GM21737 (cell line): ENCODE measurements at regions not wholly inside any gene's neighbourhood (a gene's known extent, or its start where the extent isn't known, plus 50 kb on each side); places are given as distances from the start of the nearest gene placed in this dataset.
A peak's percentile ranks its signal among the peaks of the same experiment; 100 is the strongest.
"Not testable (repeated sequence)": the region's sequence is repeated elsewhere in the genome, so short reads cannot be mapped to it uniquely, and the experiment has no call there.

Experiments used
- ATAC-seq: cut with Tn5 transposase; IDR thresholded peaks from one replicate; pipeline ENCODE4 v1.9.1; 2021; ENCODE audit warnings: mild to moderate bottlenecking, moderate library complexity; ENCODE audit not compliant: unreplicated experiment

DNA sequence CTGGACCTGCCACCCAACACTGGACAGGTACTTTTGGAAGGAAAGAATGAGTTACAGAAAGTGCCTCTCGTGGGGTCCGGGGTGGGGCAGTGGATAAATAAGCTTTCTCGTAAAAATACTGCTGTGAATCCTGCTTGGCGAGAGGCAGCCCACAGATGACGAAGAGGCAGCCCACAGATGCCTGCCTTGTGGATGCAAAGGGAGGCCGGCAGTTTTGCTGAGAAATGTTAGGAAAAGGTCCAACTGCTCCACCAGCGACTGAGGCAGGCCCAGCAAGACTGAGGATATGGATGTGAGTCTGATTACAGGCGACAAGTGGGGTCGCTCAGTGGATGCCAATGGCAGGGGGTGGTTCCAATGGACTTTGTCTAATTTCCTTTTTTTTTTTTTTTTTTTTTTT is 79.1 kb upstream of the PPP1R26 start:
- ATAC-seq = no peak

DNA sequence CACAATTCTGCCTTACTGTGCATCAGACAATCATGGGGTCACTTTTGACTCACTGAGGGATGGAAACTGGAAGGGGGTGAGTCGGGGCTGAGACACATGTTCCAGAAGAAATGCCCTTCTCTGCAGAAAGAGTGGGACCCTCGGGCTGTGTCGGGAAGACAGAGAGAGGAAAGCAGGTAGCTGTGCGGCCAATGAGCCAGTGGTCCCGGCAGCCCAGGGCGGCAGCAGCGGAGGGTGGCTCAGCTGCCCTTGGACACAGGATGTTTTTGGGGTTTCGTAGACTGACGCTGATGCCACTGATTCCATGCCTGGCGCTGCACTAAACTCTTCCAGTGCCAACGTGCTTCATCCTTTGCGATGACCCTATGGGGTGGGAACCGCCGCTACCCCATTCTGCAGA is 78.4 kb upstream of the PPP1R26 start:
- ATAC-seq = no peak

DNA sequence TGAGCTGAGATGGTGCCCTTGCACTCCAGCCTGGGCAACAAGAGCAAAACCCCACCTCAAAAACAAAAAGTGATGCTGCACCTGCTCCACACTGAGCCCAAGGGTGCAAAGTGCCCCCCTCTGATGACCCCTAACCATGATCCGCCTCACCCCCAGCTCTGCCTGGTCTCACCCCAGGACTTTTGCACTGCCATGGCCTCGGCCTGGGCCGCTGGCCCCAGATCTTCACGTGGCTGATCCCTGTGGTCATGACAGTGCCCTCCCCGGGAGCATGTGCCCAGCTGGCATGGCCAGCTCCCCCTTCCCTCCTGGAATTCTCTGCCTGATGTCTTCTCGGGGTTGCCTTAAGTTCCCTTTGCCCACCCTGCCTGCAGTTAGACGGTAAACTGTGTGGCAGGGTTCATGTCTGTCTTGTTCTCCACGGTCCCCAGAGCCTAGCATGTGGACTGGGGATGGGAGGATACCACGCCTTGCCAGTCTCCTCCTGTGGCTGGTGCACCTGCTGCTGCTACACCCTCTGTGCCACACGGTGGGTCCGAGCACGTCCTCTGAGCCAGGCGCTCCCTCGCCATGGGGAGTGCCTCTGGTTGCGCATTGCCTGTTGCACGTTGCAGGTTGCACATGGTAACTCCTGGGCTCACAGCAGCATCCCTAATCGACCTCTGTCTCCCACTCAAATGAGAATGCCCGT is 77.4 kb upstream of the PPP1R26 start:
- no peak for ATAC-seq

DNA sequence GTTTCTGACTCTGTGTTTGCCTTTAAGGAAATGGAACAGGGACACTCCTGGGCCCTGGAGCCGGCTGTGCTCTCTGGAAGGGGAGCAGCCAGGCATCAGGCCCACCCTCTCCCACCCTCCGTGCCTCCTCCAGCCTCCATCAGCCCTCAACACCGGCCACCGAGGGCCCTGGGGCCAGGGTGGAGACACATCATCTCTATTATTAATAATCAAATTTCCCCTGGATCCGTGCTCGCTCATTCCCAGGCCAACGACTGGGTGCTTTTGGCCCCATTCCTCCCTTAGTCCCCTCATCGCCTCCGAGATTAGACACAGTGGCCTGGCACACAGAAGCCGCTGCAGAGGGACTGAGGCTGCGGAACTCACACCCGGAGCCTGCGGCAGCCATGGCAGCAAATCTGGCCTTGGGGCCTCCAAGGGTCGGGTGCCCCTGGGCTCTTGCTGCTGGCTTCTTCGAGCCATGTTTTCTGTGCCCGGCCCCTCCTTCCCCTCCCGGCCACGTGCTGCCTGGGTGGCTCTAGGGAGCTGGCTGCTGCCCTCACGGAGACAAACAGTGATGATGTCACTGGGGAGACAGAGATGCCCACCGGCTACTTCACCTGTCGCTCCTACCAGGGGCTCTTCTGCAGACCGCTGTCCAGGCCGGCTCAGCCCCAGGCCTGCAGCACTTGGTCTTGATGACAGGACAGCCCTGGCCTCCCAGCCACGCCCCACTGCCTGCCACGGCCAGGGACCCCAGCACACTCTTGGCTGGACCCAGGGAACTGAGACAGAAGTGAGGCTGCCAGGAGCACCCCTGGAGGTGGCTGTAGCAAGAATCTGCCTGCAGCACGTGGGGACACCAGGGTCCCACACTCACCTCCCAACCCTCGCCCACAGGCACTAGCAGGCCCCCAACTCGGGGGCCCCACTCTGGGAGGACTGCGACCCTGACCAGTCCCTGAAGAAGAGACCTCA is 76.6 kb upstream of the PPP1R26 start:
- ATAC-seq = no peak

DNA sequence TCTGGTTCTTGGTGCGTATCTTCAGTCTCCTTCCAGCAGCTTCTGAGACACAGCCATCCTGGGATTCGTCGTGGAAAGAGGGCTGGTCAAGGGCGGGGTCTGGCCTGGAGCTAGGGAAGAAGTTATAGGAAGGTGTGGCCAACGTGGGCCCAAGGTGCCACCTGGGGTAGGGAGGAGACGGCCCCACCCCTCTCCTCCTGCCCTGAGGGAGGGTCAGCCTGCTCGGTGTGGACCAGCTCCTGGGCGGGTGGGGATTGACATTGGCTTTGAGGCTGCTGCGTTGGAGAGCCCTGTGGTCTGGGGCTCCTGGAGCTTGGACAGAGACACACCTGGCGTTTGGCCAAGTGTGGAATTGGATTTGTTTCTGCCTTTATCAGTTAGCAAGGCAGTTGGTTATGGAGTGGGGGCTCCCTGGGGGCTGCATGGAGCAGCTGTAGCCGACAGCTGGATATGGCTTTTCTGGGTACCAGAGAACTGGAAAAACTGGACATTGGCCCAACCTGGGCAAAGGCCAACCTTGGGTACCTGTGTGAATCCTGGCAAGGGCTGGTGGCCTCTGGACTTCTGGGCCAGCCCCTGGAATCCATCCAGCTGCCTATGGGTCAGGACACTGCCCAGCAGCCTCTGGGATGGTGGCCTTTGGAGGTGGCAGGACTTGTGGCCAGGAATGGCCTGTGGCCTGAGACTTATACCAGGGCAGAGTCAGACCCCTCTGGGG is 75.7 kb upstream of the PPP1R26 start:
- ATAC-seq = no peak

DNA sequence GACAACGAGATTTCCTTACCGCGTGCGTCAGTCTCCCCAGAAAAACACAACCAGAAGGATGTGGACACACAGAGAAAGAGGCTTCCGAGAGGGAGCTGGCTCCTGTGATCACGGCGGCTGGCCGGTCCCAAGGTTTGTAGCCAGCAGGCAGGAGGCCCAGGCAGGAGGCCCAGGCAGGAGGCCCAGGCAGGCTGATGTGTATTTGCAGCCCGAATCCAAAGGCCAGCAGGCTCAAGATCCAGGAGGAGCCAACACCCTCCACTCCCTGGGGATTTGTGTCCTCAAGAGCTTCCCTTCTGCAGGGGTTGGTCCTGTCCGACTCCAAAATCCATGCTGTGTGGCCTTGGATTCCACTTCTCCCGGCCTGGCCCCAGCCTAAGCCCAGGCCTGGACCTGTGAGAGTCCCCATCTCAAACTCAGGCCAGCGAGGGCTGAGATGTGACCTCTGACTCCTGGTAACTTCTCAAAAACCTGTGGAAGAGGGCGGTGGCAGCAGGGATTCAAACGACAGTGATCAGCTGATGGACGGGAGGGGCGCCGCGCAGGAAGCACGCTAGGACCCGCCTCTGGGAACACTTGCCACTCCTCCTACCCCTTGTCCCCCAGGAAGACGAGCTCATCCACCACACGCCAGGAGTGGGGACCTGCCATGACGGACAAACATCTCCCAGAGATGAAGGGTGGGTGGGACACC is 75.0 kb upstream of the PPP1R26 start:
- no peak for ATAC-seq

DNA sequence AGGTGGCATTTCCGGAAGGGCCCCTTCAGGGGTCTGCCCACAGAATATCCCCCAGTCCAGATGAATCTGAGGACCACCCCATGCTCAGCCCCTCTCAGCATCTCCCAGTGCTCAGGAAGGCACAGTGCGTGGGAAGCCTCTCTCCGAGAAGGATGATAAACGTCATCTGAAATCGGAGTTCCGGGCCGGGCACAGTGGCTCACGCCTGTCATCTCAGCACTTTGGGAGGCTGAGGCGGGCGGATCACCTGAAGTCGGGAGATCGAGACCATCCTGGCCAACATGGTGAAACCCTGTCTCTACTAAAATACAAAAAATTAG is 74.5 kb upstream of the PPP1R26 start:
- not testable (repeated sequence) for ATAC-seq

DNA sequence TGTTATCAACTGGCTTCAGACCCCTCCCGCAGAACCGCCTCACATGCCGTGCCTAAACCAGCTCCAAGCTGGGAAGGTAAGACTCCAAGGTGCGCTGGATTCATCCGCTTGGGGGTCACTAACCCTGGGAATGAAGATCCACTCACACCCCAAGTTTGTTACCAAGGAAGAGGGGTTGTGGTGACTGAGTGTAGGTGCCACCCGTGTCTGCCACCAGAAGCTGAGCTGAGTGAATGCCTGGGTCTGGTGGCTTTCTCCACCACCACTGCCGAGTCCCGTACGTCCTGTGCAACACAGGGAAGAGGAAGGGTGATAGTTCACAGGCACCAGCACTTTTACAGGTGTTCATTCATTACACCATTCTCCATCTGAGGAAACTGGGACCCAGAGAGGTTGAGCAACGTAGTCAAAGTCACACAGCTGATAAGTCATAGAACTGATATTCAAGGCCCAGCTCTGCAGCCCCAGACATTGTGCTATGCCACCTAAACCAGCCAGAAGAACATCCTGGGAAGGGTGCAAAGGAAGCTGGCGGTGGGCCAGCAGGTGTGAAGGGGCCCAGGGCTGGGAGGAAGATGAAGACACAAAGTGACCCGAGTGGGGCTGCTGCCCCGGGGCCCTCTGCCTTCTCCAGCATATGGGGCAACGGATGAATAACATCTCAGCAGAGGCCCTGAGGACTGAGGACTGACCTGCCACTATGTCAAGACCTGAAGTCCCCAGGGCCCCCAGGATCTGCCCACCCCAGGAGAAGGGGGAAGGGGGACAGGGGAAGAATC is 70.9 kb upstream of the PPP1R26 start:
- no peak for ATAC-seq

DNA sequence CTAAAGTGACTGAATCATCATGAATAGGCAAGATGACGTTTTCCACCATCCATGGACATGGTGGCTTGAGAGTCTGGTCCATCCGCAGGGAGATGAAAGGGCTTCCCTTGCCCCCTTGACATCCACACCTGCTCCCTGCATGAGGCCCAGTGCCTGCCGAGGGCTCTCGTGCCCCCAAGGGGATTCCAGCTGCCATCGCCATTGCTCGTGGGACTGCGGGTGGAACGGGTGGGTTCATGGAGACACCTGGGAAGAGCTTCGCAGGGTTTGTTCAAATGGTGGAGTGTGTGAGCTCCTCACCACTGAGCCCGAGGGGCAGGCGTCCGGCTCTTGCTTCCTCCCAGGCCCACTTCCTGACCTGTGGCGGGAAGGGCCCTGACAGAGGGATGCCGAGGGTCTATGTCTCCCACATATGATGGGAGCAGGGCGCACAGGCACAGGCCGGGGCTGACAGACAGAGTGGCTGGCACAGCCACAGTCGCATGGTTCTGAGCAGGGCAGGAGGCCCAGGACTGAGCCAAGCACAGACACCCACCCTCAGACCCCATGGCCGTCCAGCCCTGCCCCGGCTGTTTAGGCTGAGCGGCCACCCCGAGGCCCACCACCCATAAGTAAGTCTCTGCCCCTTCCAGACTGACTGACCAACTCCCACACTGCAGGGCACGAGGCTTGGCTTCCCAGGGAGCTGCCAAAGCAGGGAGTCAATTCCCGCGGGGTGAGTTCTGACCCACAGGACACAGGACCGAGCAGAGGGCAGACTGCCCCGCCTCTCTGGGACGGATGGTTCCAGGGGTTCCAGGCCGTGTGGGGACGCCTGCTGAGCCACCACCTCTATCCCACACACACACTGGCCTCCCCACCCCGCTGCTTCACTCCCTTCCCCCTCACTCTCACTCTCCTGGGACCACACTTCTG is 70.0 kb upstream of the PPP1R26 start:
- ATAC-seq = no peak

DNA sequence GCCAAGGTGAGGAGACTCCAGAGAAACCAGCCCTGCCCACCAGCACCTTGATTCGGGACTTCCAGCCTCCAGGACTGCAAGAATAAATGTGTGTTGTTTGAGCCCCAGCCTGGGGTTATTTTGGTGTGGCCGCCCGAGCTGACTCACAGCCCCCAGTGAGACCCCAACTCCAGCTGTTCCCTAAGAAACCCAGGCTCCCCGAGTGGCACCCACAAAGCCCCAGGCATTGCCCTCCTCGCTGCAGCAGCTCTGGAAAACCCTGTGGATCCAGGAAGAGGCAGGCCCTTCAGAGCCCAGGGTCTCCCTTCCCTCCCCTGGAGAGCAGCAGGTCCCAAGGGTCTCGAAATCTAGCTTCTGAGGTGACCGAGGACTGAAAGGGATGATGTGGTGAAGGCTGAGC is 69.2 kb upstream of the PPP1R26 start:
- ATAC-seq = no peak

DNA sequence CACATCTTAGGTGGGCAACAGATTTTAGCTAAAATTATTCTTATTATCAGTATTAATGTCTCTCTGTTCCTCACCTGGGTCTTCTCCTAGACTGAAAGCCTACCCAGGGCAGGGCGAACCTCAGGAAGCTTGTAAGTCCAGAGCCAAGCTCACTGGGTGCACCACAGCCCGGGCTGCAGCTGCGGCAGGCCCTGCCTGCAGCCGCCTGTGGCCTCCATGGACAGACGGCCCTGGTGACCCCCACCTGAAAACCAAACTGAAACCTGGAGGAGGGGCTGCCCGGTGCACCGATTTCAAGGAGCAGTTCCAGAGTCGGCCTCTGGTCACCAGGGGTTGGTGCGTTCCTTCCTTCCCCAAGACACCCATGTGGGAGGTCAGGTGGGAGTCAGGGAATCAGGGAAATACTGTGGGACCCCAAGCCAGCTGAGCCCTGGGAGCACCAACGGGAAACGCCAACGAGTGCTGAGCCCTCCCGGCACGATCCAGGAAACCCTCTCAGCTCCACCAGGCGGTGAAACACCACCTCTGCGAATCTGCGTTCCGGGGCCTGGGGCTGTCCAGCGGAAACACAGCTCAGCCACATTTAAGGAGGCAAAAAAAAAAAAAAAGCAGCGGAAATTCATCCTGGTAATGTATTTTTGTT is 68.6 kb upstream of the PPP1R26 start:
- no peak for ATAC-seq

DNA sequence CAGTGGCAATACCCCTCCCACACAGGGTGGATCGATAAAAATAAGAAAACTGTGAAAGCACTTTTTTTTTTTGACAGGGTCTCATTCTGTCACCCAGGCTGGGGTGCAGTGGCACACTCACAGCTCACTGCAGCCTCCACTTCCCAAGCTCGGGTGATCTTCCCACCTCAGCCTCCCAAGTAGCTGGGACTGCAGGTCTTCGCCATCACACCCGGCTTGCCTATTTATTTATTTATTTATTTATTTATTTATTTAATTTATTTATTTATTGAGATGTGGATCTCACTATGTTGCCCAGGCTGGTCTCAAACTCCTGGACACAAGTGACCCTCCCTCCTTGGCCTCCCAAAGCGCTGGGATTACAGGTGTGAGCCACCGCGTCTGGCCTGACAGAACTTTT is 68.0 kb upstream of the PPP1R26 start:
- ATAC-seq = not testable (repeated sequence)

DNA sequence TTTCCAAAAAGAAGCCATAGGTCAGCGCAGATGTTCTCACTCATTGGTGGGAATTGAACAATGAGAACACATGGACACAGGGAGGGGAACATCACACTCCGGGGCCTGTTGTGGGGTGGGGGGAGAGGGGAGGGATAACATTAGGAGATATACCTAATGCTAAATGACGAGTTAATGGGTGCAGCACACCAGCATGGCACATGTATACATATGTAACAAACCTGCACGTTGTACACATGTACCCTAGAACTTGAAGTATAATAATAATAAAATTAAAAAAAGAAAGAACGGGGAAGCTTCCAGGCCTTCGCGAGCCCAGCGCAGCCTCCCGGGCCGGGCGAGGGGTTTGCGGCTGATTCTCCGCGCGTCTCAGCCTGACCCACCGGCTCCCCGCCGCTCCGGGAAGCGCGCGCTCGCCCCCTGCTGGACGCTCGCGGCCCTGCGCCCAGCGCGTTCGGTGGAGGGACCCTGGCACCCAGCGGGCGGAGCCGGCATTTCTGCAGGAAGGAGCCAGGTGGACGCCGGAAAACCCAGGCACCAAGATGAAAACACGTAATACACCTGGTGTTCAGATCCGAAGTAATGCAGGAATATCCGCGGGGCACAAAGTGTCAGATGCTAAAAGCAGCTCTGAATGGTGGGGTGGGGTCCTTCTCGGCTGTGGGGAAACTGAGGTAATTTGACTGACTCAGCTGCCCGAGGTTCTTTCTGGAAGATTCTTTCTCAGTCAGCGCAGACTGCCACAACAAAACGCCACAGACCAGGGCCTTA is 67.1 kb upstream of the PPP1R26 start:
- peak; percentile 60 for ATAC-seq

DNA sequence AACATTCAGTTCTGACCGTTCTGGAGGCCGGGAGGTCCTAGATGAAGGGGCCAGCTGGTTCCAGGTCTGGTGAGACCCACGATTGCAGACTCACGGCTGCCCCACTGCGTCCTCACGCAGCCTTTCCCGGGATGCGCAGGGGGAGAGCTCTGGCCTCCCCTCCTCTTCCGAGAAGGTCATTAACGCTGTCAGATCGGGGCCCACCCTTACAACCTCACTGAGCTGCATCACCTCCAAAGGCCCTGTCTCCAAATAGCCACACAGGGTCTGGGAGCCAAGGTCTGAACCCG is 66.6 kb upstream of the PPP1R26 start:
- ATAC-seq = no peak

DNA sequence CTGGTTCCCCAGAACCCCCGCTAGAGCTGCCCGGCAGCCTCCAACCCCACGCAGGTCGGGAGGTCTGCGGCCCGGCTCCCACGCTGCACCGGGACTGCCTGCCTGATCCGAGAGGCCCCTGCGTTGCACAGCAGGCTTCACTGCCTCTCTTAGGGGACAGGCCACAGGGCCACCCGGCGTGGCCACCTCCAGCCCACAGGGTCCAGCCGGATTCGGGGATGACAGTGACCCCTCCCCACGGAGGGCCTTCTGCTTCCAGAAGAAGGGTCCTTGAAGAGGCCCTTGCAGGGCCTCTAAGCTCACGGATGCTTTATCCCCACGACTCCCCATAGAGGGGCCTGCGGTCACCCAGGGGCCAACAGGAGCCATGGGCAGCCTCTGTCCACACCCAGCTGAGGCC is 66.1 kb upstream of the PPP1R26 start:
- ATAC-seq = no peak

DNA sequence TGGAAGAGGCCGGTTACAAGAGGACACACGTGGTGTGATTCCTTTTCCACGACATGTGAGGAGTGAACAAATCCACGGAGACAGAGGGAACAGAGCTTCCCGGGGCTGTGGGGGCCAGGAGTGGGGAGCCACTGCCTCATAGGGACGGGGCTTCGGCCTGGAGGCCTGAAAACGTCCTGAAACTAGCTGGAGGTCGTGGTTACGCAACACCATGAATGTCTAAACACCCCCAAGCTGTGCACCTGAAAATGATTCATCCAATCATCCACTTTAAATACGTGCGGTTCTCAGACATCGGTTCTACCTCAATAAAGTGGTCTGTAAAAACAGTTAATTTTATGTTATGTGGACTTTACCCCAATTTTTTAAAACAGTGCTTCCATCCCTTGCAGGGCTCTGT is 65.3 kb upstream of the PPP1R26 start:
- ATAC-seq = no peak

DNA sequence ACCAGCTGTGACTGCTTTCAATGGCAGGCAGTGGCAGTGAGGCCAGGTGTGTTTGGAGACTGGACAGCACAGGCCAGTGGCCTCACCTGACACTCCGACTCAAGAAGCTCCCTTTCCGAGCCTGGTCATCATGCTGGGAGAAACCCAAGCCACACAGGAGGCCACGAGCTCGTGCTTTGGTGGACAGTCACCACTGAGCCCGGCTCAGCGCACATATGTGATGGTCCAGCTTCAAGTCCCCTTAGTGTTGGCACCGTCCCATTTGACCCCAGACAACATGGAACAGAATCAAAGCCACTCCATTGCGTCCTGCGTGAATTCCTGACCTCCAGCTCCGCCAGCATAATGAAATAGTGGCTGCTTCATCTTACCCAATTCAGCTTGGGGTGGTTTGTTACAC is 64.0 kb upstream of the PPP1R26 start:
- no peak for ATAC-seq

DNA sequence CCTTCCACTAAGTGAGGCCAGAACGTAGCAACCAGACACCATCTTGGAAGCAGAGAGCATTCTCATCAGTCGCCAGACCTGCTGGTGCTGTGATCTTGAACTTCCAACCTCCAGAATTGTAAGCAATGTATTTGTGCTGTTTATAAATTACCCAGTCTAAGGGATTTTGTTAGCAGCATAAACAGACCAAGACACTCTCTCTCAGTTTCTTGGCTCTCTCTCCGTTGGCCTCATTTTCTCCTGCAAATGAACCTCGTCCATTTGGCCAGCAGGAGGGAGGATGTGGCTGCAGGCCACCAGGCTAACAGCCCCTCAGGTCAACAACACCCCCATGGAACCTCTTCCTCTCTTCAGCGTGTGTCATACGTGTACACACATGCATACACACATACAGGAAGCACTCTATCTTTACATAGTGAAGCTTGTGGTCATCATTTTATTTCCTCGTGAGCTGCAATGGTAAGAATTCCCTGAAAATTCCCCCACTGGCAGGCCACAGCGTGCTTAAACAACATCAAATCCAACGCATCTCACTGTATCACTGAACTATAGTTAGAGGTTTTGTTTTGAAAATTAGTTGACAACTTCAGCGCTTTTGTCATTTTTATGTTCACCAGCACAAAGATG is 62.8 kb upstream of the PPP1R26 start:
- ATAC-seq = no peak
